Transverse colon (tissue), 4 donors: ENCODE measurements at regions not wholly inside any gene's neighbourhood (a gene's known extent, or its start where the extent isn't known, plus 50 kb on each side); places are given as distances from the start of the nearest gene placed in this dataset.

Source experiments
- CTCF ChIP-seq, 5 experiments: fragments of 200-600 bp in 3 of 5; fragments of 450-650 bp in 2 of 5; sonication (generic) in 3 of 5; IDR thresholded peaks; 1 replicate in 2 of 5; 2 replicates in 3 of 5; pipeline ENCODE4 v1.5.1; 2016 to 2017; ENCODE audit warnings: antibody characterized with exemption in 5 of 5, inconsistent platforms in 3 of 5, mild to moderate bottlenecking in 2 of 5, moderate library complexity in 1 of 5
- POLR2A ChIP-seq: fragments of 450-650 bp; IDR thresholded peaks from one replicate; pipeline ENCODE4 v1.6.1; 2016; ENCODE audit warnings: antibody characterized with exemption, mild to moderate bottlenecking, moderate library complexity
- POLR2AphosphoS5 ChIP-seq, 3 donors: sonication (generic); formaldehyde crosslinking; IDR thresholded peaks; one replicate each; pipeline ENCODE4 v1.6.1; 2016; ENCODE audit warnings: antibody characterized with exemption in 3 of 3

- TF ChIP-seq CTCF (IDR thresholded peaks at IDR 0.05) (no peak), POLR2AphosphoS5 (IDR thresholded peaks at IDR 0.05) (no peak), POLR2A (no peak)
Observed at GRCh38 chr15:96273317-96274086, 57.0 kb upstream of the NR2F2 start.
